ENCODE measurements at regions not wholly inside any gene's neighbourhood (a gene's known extent, or its start where the extent isn't known, plus 50 kb on each side); places are given as distances from the start of the nearest gene placed in this dataset.
"Not testable (repeated sequence)": the region's sequence is repeated elsewhere in the genome, so short reads cannot be mapped to it uniquely, and the experiment has no call there.

DNA sequence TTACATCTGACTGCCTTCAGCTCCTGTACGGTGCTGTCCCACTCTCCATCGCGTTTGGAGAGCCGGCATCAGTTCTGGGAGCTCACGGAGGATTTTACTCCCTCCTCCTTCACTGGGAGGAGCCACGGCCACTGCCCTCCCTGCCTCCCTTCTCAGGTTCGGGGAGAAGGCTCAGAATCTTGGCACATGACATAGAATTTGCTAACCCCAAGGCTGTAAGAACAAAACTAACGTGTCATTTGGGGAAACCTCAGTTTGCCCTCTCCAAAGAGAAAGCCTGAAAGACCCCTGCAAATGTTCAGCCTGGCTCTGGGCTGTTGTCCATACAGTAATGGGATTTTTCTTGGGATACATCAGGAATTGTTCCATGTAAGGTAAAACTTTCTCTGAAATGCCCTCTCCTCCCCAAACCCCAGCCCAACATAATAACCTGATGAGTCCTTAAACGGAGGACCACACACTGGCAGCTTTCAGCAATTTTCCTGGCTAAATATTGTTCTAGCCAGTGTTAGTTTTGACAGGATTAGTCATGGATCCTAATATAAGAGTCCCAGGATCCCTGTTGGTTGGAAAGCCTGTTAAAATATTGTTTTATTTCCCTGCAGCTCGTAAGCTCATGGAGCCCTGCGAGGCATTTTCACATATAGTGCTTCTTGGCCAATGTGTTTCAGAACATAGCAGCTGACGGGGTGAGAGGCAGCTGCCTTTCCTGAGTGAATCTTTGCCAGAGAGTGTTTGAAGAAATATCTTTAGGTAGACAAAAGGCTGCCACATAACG is 98.8 kb downstream of the RHOU start:
- H3K9me3 ChIP-seq (replicated peaks) = no peaks in the 10 kb centered on the region
- no peak for DNase-seq
- no peaks in the 10 kb centered on the region for H3K36me3 ChIP-seq
- no peak overlapping the region for H3K4me3 ChIP-seq
- H3K27ac ChIP-seq = no peak overlapping the region
- no peaks in the 10 kb centered on the region for H3K27me3 ChIP-seq
- H3K4me1 ChIP-seq = peaks cover 19% of the 10 kb centered on the region

DNA sequence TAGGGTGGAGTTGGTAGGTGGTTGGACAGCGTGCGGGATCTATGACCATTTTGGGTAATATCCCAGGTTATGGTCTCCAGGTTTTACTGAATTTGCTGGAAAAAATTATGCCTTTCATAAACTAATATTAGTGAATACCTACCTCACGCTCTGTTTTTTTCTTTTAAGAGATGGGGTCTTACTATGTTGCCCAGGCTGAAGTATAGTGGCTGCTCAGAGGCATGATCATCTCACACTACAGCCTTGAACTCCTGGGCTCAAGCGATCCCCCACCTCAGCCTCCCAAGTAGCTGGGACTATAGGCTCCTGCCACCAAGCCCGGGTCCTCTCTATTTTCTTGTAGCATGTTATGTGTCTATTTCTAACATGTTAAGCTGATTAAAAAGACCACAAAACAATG is 100.2 kb downstream of the RHOU start:
- DNase-seq = no peak
- Histone ChIP-seq H3K27me3 (no peaks in the 10 kb centered on the region), H3K36me3 (no peaks in the 10 kb centered on the region), H3K4me3 (no peak overlapping the region), H3K4me1 (peaks cover 19% of the 10 kb centered on the region), H3K9me3 (replicated peaks) (no peaks in the 10 kb centered on the region), H3K27ac (no peak overlapping the region)

DNA sequence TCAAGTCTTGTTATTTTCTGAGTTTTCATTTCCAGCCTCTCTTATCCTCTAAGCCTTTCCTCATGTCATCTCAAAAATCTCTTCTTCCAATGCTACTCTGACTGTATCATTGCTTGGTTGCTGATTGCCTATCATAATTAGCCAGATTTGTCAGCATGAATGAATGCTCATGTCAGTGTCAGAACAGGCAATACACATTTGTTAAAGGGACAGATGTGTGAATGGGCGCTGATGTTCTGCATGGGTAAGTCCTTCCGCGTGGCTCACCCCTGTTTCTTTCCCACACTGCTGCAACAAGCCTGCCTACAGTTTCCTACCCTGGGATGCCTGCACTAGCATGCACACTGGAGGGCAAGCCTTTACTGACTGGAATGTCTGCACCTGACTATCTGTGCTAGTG is 100.6 kb downstream of the RHOU start:
- Histone ChIP-seq H3K4me3 (no peak overlapping the region), H3K9me3 (replicated peaks) (no peaks in the 10 kb centered on the region), H3K36me3 (no peaks in the 10 kb centered on the region), H3K4me1 (peaks cover 15% of the 10 kb centered on the region), H3K27me3 (no peaks in the 10 kb centered on the region), H3K27ac (no peak overlapping the region)
- DNase-seq = no peak

DNA sequence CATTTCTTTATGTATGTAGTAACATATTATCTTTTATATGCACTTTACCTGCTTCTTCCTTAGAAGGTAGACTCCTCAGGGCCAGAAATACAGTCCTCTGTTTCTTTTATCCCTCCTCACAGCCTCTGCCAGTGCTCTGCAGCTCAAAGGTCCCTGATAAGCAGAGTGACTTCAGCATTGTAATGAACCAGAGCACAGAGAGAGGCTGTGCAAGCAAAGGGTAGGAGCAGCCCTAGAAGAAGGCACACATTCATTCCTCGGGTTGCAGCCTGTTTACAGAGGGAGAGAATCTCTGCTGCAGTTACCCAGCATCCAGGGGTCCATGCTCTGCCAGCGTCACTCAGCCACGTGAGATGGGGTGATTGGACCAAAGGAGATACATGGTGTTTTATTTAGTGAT is 101.1 kb downstream of the RHOU start:
- H3K36me3 ChIP-seq = no peaks in the 10 kb centered on the region
- no peaks in the 10 kb centered on the region for H3K27me3 ChIP-seq
- DNase-seq = no peak
- H3K4me1 ChIP-seq = peaks cover 12% of the 10 kb centered on the region
- no peak overlapping the region for H3K4me3 ChIP-seq
- H3K27ac ChIP-seq = no peak overlapping the region
- no peaks in the 10 kb centered on the region for H3K9me3 ChIP-seq (replicated peaks)

DNA sequence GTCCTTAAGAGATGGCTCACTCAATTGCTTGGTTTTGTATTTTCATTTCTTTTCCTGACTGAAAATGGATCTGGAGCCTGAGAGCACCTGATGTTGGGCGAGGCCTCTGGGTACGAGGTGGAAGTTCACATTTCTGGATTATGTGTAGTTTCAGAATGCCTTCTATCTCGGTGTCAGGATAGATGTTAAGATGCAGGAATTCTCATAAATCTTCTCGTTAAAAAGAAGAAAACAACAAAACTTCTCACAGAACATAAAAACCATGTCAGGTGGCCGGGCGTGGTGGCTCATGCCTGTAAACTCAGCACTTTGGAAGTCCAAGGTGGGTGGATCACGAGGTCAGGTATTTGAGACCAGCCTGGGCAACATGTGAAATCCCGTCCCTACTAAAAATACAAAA is 101.8 kb downstream of the RHOU start:
- no peaks in the 10 kb centered on the region for H3K27me3 ChIP-seq
- DNase-seq = no peak
- no peaks in the 10 kb centered on the region for H3K9me3 ChIP-seq (replicated peaks)
- no peaks in the 10 kb centered on the region for H3K36me3 ChIP-seq
- no peak overlapping the region for H3K27ac ChIP-seq
- no peak overlapping the region for H3K4me3 ChIP-seq
- peaks cover 15% of the 10 kb centered on the region for H3K4me1 ChIP-seq

DNA sequence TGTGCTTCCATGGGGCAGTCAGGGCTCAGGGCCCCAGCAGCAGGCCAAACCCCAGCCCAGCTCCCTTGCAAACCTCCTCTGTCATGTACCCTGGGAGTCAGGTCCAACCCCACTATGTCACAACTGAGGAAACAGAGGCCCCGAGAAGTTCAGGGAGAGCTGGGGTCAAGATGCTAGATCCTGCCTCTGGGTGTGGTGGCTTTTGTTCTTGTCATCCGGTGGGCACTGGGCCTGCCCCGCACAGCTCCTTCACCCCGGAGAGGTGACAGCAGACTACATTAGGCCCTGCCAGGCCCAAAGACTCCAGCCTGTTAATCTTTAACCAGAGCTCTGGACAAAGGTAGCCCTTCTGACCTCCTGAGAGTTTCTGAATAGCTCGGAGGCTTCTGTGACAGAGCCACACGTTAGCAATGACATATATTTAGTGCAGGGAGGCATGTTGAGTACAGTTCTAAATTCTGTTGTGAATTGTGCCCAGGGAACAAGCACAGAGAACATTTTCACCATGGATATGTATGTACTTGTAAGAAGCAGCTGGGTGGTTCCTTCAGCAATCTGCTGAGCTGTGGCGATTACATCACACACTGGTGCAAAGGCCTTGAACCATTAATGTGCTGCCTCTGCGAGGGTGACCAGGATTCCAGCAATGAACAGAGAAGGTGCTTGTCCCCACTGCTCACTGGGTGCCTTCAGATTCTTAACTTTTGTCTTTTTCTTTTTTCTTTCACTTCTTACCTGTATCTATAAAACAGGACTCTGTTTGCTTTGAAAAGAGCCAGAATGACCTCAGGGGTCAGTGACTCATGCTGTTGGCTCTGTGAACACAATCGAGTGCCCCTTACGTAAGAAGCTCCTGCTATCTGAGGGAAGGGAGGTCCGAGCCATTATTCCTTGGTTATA is 102.8 kb downstream of the RHOU start:
- Histone ChIP-seq H3K27ac (no peak overlapping the region), H3K4me3 (no peak overlapping the region), H3K9me3 (replicated peaks) (no peaks in the 10 kb centered on the region; the same call in 1 of the 2 replicates), H3K36me3 (no peaks in the 10 kb centered on the region), H3K4me1 (peaks cover 20% of the 10 kb centered on the region), H3K27me3 (no peaks in the 10 kb centered on the region)
- DNase-seq = peak in 1 of 2 experiments; percentile 30

DNA sequence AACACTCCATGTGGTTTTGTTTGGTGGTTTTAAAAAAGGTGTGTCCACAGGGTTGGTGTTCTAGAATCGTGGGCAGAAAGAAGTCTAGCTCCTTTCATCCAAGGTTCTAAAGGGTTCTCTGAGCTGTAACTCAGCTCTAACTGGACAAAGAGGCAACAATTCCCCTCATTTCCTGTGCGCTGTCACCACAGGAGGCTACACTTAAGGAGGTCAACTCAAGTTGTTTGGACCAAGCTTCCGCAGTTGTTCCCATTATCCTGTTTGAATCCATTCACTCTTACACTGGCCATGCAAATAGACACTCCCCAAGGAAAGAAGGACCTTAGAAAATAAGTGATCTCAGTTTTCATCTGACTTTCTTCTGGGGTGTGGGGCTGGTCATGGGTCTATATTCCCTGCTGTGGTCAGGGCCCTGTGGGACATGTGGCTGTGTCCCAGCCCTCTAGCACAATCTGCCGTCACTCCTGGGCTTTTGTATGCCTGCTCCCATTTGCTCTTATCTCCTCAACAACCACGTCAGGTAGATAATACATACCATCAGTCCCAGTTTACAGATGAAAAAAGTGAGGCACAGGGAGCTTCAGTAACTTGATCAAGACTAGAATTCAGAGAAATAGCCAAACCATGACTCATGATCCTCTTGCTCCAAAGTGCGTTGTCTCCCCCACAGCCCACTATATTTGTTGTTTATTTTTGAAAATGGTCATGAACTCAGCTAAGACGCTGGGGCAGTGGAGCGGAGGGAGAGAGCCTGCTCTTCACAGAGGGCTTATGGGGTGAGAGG is 103.6 kb downstream of the RHOU start:
- Histone ChIP-seq H3K27me3 (no peaks in the 10 kb centered on the region), H3K27ac (no peak overlapping the region), H3K36me3 (no peaks in the 10 kb centered on the region), H3K4me1 (peaks cover 20% of the 10 kb centered on the region), H3K9me3 (replicated peaks) (no peaks in the 10 kb centered on the region; the same call in 1 of the 2 replicates), H3K4me3 (no peak overlapping the region)
- no peak for DNase-seq

DNA sequence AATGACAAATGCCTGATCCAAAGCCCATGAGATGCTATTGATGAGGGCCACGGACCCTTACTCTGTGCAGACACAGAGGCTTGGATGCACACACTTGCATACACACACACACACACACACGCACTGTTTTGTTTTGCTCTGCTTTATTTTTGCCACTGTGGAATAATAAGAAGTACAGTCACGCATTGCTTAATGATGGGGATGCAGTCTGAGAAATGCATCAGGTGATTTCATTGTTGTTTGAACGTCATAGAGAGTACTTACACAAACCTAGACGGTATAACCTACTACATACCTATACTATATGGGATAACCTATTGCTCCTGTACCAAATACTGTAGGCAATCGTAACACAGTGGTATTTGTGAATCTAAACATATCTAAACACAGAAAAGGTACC is 104.4 kb downstream of the RHOU start:
- Histone ChIP-seq H3K27ac (no peak overlapping the region), H3K9me3 (replicated peaks) (no peaks in the 10 kb centered on the region; the same call in 1 of the 2 replicates), H3K27me3 (no peaks in the 10 kb centered on the region), H3K4me3 (no peak overlapping the region), H3K4me1 (peaks cover 20% of the 10 kb centered on the region), H3K36me3 (no peaks in the 10 kb centered on the region)
- no peak for DNase-seq

DNA sequence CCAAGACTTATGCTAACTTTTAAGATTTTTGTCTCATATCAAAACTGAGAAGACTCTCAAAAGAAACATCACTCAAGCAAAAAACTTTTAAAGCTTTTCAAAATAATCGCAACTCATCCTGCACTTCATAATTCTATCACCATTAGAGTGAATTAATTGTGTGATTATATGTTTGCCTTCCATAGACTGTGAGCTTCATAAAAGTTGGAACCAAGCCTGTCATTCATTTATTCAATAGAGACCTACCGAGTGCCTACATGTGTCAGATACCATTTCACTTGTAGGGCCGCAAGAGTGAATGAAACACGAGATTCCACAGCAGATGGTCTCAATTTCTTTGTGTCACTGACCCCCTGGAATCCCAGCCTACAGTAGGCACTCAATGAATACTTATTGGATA is 106.4 kb downstream of the RHOU start:
- peaks cover 20% of the 10 kb centered on the region for H3K4me1 ChIP-seq
- DNase-seq = no peak
- no peaks in the 10 kb centered on the region for H3K27me3 ChIP-seq
- H3K36me3 ChIP-seq = no peaks in the 10 kb centered on the region
- H3K4me3 ChIP-seq = no peak overlapping the region
- H3K9me3 ChIP-seq (replicated peaks) = no peaks in the 10 kb centered on the region; the same call in 1 of the 2 replicates
- H3K27ac ChIP-seq = peak overlapping the region; percentile 37

DNA sequence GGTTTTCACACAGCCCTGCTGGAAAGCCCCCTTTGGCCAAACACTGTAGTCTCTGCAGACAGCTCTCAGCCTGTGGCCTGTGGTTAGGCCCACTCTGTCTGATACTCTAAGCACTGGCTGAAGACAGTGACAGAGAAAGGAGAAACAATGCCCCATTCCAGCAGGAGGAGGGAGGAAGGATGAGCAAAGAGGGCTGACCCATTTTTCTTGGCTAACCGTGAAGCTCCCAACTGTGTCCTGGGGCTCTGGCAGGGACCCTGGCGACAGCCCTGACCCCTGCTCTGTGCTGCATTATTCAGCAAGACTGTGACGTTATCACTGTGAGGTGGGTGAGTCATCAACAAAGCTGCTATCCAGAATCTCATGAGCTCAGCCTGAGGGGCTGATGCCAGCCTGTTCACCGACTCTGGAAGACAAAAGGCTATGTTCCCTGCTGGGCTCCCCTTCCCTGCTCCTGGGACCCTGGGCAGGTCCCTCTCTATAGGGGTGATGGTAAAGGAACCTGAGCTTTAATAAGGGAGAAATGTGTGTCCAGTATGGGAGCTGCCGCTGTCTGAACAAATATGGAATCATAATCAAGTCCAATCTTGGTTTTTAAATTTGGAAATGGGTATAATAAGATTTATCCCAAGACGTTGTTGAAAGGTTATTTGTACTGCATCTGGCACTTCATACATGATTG is 107.0 kb downstream of the RHOU start:
- peak overlapping the region; percentile 37 for H3K27ac ChIP-seq

DNA sequence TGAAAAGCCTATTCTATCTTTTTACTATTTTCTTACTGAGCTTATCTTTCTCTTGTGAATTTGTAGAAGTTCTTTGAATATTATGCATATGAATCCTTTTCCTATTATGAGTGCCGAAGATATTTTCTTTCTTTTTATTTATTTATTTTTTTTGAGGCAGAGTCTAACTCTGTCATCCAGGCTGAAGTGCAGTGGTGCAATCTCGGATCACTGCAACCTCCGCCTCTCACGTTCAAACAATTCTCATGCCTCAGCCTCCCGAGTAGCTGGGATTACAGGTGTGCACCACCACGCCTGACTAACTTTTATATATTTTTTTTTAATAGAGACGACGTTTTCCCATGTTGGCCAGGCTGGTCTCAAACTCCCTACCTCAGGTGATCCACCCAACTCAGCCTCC is 109.8 kb downstream of the RHOU start:
- H3K27me3 ChIP-seq = no peaks in the 10 kb centered on the region
- H3K36me3 ChIP-seq = no peaks in the 10 kb centered on the region
- no peak for DNase-seq
- no peak overlapping the region for H3K4me3 ChIP-seq
- peaks cover 9% of the 10 kb centered on the region for H3K4me1 ChIP-seq
- no peak overlapping the region for H3K27ac ChIP-seq
- no peaks in the 10 kb centered on the region; the same call in 1 of the 2 replicates for H3K9me3 ChIP-seq (replicated peaks)

More for the DNA sequence above, 107.0 kb downstream of the RHOU start:
- DNase-seq = peak; percentile 68 to 73
- Histone ChIP-seq H3K36me3 (no peaks in the 10 kb centered on the region), H3K4me3 (no peak overlapping the region), H3K27me3 (no peaks in the 10 kb centered on the region), H3K9me3 (replicated peaks) (no peaks in the 10 kb centered on the region; the same call in 1 of the 2 replicates), H3K4me1 (peaks cover 20% of the 10 kb centered on the region)

DNA sequence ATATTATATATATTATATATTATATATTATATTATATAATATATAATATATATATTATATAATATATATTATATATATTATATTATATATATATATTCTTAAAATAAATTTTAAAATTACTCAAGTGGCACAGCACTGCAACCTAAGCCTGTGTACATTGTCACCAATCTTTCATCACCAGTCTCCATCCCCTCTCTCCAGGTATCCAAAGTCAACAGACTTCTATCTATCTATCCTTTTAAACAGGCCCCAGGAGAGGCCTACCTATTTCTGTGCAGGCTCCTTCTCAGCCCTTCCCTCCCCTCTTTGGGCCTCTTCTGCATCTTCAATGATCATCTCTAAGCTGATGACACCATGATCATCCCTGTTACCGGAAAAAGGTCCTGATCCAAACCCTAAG is 111.7 kb downstream of the RHOU start:
- Histone ChIP-seq H3K27me3 (no peaks in the 10 kb centered on the region), H3K9me3 (replicated peaks) (no peaks in the 10 kb centered on the region; the same call in 1 of the 2 replicates), H3K4me3 (no peak overlapping the region), H3K27ac (no peak overlapping the region), H3K4me1 (peaks cover 5% of the 10 kb centered on the region), H3K36me3 (no peaks in the 10 kb centered on the region)
- no peak for DNase-seq

DNA sequence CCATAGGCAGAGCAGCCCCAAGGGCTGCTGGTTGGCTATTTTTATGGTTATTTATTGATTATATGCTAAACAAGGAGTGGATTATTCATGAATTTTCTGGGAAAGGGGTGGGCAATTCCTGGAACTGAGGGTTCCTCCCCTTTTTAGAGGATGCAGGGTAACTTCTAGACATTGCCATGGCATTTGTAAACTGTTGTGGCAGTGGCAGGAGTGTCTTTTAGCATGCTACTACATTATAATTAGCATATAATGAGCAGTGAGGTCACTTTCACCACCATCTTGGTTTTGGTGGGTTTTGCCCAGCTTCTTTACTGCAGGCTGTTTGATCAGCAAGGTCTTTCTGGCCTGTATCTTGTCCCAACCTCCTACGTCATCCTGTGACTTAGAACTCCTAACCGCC is 112.2 kb downstream of the RHOU start:
- H3K27ac ChIP-seq; H3K27me3 ChIP-seq; H3K4me1 ChIP-seq; H3K9me3 ChIP-seq (replicated peaks); DNase-seq; H3K36me3 ChIP-seq; H3K4me3 ChIP-seq: not testable (repeated sequence)

DNA sequence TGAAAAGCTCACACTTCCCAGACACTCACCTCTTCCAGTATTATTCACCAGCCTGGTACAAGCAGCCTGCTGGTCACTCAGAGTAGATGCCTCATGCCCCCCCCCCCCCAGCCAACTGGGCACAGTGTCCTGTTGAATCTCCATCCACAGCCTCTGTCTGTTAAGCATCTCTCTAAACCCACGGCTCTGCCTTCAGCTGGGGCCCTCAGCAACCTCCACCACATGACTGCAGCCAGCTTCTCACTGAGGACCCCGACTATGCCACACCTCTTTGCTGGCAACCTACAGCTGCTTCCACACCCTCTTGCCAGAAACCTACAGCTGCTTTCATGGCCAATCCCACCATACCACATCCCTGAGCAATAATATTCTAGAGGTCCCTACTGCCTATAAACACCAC is 113.1 kb downstream of the RHOU start:
- H3K27ac ChIP-seq = no peak overlapping the region
- no peak overlapping the region for H3K4me3 ChIP-seq
- no peaks in the 10 kb centered on the region for H3K4me1 ChIP-seq
- H3K36me3 ChIP-seq = no peaks in the 10 kb centered on the region
- H3K27me3 ChIP-seq = no peaks in the 10 kb centered on the region
- no peak for DNase-seq
- H3K9me3 ChIP-seq (replicated peaks) = no peaks in the 10 kb centered on the region
